HG03432 (cell line): ENCODE measurements at regions not wholly inside any gene's neighbourhood (a gene's known extent, or its start where the extent isn't known, plus 50 kb on each side); places are given as distances from the start of the nearest gene placed in this dataset.

Source experiments
- ATAC-seq: cut with Tn5 transposase; IDR thresholded peaks from one replicate; pipeline ENCODE4 v1.9.1; 2021; ENCODE audit warnings: mild to moderate bottlenecking, moderate library complexity; ENCODE audit not compliant: unreplicated experiment

DNA sequence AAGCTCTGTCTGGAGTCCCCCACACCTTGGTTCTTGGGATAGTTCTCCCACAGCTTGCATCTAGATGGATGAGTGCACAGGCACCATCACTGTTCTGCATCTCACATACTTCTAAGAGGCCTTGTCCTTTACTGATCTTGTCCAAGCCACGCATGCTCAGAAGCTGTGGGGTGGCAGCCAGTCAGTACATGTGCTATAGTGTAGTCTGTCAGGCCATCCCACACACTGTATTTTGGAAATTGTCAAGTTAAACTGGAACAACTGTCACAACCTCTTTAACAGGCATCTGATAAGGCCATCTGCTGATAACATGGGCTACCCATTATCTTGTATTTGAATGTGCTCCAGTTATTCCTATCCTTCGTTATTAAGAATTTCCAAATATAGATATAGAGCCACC lies 296.5 kb upstream of the AZI2 start:
- no peak for ATAC-seq

DNA sequence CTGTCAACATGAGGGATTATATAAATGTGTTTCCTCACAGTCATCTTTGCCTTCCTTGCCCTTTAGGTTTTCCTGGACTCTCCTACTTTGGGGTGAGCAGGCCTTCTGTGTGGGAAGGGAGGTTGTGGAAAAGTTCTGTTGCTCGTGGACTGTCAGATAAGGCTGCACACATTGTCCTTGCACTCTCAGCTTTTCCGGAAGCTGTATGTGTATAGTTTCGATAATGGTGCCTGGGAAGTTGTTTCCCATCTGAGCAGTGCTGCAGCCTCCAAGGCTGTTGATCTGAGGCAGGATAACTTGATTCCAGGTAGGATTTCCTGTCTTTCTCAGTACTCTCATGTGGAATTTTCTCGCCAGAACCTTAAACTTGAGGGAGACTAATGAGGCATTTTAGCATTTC lies 297.8 kb upstream of the AZI2 start:
- no peak for ATAC-seq

DNA sequence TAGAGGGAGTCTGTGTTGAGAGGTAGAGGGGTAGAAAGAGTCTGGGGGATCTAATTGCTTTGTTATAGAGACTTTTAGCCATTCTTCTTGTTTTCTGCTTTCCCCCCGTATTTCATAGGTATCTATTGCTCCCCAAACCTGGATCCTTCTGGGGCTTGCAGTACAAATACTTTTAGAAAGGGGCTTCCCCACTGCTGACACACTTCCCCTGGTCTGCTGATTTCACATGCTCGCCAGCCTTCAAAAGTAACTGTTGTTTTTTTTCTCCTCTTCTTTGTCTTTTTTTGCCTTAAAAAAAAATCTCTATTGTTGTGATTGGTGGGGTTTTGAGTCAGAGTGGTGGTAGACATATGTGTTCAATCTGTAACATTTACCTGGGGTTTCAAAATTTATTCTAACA lies 300.6 kb upstream of the AZI2 start:
- ATAC-seq = no peak

DNA sequence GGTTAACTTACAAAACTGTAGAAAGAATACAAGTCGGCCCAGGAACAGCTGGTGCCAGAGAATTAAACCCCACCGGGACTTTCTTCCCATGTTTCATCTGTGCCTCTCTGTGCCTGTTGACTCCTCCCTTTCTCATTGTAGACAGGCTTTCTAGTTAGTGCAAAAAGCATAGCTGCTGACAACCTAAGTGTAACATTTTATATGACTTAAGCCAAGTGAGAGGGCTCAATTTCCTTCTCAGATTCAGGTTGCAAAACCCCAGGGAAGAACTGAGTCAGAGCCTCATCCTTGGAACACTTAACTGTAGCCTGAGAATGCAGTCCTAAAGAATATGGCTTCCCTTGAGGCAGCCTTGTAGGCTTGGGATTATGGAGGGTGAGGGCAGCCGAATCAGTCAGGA lies 302.5 kb upstream of the AZI2 start:
- ATAC-seq = no peak

DNA sequence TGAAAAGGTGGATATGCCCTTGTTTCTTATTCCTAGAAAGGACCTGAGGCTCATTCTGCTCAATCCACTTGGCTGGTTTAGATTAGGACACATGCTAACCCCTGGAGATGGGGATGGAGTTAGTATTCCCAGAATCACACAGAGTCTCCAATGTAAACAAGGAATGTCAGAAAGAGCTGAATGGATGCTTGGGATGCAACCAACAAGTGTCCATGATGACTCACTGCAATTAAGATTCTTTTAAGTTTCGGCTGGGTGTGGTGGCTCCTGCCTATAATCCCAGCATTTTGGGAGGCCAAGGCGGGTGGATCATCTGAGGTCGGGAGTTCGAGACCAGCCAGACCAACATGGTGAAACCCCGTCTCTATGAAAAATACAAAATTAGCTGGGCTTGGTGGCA lies 315.5 kb upstream of the AZI2 start:
- ATAC-seq = no peak

DNA sequence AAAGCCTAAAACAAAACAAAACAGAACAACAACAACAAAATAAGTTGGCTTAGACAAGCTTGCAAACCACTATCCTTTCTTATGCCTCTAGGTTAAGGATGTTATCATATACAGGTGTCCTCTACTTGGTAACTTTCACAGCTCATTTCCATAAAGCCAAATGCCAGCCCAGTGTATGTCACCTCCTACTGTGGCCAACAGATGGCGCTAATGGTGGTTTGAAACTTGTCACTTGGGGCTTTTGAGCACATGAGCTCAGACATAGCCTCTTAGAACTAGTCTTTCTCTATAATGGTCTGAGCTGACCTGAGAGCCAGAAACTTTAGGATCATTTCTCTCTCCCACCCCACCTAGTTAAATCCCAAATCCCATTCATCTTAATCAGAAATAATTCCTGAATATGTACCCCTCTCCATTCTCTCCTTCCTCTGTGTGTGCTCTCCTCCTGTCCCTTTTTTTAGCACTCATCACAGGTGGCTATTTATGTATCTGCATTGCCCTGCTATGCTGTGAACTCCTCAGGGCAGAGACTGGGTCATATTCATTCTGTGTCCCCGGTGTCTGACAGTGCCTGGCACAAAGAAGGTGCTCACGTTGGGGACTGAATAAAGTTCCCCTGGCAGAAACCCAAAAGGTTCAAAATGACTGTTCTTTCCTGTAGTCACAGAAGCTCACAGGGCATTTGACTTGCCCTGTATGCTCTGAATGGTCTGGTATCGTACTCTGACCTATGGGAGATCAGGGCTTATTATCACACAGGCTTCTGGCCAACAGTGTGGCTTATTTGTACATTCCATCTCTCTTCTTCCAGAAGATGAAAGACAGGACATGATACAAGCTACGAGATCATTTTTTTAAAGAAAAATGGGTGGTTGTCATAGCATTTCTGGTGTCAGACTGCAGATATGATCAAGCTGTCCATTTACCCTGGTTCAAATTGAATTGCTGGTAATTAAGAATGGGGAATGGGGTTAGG lies 319.3 kb upstream of the AZI2 start:
- ATAC-seq = peak; percentile 90

DNA sequence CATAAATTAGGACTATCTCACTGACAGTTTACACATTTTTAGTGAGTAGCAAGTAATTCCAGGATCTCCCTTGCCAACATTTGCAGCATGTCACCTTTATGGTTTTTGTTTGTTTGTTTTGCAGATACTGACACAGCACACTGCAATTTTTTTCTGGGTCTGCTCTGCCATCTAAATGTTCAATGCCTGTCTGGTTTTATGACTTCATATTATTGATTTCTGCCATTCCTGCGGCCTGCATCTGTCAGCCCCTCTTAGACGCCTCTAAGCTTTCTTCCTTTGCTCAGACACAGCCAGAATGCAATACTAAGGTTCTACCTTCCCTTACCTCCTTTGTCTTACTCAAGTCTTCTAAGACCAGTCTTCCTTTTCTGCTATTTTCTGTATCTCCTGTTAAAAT lies 321.2 kb upstream of the AZI2 start:
- ATAC-seq = no peak

DNA sequence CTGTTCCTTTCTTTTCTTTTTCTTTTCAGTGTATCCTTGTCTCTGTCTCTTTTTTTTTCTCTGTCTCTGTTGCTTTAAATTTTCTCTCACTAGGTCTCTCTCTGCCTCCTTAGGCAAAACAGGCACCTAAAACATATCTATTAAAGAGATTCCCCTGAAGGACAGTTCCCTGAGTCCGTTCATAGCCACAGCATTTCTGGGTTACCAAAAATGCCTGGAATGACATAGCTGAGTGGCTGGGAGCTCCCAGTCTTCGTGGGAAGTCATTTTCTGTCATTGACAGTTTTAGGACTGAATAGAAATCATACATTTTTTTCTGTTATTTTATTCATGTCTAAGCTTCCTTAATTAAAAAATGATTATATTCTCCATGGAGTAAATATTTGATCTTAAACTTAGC lies 323.8 kb upstream of the AZI2 start:
- no peak for ATAC-seq

DNA sequence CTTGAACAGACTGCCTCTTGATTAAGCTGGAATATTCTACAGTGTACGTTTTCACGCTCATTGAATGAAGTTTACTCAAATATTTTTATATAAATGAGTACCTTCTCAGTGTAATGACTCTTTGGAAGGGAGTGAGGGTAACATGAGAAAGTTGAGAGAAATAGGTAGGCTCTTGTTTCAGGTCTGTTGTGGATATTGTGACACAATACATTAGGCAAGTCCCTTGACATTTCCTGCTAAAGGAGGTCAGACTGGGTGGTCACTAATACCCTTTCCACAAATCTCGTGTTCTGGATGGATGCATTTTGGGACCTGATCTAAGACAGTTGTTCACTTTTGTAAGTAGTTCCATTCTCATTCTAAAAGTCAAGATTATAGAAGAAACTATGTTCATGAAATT lies 324.8 kb upstream of the AZI2 start:
- ATAC-seq = no peak

DNA sequence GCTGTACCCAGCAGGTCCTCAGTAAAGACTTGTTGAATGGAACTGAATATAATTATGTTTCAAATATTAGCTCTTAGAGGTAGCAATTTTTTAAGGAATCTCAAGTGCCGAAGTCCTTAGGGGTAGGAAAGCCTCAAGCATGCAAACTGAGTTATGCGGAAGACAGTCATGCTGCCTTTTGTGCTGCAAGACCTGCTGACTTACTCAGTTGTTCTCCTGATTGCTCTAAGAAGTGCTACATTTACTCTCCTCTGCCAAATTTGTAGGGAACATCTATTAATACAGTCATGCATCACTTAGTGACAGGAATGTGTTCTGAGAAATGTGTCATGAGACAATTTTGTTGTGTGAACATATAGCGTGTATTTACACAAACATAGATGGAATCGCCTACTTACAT lies 325.6 kb upstream of the AZI2 start:
- no peak for ATAC-seq

DNA sequence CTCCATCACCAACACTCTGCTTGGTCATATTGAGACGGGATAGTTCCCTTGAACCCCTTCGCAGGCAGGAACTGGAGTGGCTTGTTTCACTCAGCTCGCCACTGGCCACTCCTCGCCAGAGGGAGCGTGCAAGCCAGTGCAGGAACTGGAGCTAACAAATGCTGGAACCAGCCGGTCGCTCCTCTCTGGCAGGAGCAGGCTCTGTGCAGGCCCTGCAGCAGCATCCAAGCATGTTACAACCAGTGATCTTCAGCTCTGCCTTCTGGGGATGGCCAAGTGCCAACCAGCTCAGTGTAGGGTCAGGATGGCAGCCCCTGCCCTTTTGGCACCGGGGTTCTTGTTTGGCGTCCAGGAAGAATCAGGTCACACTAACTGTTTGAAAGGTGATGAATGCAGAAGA lies 329.0 kb upstream of the AZI2 start:
- ATAC-seq = no peak

DNA sequence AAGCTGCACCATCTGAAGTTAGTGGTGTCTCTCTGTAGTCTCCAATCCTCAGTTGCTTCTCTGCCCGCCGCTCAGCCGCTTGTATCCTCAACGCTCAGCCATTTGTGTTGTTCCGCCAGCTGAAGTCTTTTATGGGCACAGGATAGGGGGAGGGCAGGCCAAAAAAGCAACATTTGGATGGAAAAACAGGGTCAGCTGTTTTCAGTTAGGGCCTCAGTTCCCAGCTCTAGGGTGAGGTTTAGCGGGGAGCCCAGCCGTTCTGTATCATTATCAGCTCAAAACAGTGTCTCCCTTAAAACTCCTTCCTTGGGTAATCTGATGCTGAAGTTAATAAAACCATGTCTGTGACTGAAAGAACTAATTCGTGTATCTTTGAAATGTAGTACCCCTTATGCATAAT lies 329.5 kb upstream of the AZI2 start:
- ATAC-seq = no peak

DNA sequence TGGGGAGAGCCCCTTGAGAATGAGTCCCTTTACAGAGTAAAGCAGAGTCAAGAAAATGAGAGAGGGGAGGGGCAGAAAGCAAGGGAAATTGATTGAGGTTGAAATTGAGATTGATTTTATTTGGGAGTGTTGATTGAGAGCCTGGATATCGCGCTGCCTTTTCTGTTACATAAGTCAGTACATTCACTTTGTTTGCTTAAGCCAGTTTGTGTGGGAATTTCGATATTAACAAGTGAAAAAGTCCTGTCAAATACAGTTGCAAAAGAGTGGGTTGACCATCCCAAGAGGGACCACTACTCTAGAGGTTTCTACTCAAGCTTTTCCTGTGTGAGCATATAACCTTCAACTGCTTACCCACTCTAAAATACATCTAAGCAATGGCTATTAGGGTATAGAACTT lies 331.4 kb upstream of the AZI2 start:
- ATAC-seq = no peak

DNA sequence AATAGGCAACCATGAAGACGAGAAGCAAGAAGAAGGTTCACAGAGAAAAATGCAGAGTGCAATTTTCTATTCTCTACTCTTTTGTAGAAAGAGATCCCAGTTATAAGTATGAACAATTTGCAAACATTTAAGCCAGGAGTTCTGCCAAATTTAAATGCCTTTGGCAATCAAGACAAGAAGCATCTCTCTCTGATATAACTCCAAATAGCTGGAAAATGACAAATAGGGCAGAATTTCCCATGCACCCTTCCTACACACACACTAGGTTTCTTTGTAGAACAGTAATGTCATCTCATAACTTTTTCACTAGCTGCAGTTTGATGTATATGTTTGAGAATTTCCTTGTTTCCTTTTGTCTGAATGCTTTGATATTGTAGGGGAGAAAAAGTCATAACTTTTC lies 333.5 kb upstream of the AZI2 start:
- ATAC-seq = no peak

DNA sequence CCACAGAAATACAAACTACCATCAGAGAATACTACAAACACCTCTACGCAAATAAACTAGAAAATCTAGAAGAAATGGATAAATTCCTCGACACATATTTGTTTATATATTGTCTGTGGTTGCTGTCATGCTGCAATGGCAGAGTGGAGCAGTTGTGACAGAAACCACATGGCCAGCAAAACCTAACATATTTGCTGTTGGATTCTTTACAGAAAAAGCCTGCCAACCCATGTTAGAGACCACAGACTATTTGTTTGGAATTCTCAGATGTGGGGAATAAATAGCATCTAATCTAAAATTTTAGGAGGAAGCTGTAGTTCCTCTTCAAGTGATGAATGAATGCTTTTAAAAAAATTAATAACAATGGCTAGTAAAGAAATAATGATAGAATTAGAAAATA lies 341.6 kb upstream of the AZI2 start:
- no peak for ATAC-seq

DNA sequence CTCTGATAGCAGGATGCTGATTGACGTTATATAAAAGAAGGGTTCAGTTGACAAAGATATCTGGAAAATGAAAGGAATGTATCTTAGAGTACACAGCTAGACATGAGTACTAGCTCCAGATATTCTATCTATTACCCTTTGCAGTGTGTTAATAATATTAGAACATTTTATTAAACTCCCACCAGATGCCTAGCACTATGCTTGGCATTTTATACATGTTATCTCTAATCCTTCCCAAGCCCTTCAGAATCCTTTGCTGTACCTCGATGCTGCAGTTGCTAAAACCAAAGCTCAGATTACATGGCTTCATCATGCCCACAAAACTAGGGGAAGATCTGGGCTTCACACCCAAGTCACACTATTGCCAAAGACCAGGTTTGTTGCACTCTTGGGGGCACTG lies 350.1 kb upstream of the AZI2 start:
- ATAC-seq = no peak

DNA sequence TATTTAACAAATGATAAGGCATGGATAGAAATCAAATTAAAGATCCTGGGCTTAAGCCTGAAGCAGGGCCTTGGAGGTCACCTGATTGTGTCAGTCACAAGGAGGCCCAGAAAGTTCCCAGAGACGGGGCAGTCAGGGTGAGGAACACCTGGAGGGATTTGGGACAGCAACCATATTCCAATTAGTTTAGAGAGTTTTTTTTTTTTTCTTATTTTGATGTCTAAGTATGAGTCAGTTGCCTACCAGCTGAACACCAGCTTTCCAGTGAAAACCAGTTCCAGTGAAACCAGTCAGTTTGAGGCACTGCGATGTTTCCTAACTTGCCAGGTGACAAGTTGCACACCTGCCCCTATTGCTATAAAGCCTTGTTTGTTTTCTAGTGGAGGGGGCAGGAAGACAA lies 350.7 kb upstream of the AZI2 start:
- no peak for ATAC-seq

DNA sequence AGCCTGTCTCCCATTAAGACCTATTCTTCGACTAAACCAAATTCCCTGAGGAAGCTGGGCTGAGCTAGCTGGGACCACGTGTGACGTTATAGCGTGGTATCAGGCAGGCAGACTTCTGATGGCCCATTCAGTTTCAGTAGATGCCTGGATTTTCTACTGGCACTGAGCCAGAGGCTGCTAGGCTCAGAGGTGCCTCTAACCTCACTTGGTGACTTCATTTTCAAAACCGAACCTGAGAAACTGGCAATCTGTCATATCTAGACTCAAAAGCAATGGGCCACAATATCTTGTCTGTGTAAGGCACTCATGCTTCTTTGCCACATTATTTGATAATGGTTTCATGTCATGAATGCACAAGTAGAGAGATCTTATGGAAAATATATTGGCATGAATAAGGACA lies 352.1 kb upstream of the AZI2 start:
- no peak for ATAC-seq

DNA sequence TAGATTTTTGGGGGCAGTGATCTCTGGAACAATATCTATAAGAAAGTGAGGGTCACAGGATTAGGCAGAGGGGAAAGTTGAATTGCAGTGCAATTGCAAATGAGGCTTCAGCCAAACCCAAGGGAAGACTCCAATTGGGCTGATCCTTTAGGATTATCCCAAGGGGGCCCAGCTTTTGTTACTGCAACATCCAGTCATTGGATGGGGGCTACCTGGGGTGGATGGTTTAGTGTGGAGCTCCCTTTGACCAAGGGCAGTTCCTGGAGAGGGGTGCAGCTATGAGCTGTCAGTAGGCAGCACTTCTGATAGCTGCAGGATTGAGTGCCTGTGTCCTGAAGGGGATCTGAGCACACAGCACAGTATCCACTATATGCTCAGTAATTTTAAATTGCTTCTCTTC lies 355.2 kb upstream of the AZI2 start:
- ATAC-seq = no peak

DNA sequence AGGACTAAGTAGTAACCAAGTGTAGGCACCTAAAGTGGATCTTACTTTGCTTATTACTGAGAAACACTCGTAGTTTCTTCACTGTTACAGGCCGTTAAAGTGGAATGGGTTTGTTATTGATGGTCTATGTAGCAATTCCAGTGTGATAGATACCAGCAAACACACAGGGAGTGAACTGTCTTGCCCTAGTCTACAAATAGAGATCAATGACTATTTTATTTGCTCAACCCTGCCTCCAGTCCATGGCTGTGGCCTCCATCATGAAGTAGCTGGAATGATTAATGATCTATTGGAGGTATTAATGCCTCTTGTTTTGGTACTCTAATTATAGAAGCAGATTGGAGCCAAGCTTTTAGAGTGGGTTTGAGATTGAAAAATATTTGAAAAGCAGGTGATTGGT lies 362.7 kb upstream of the AZI2 start:
- no peak for ATAC-seq

DNA sequence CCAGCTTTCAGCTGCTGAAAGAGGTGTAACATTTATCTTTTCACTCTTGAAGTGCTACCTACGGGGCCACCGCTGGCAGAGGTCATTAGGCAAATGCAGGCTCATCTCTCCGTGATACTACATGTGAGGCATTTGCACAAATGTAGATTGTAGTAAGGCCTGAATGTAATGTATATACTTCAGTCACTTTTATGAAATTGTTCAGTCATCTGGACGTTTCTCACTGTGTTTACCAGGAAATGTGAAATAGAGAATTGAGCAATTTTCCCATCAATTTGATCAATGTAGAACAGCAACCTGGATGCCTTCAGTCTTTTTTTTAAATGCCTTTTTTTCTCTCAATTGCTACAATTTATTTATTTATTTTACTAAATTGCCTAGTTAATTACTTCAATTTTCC lies 368.3 kb upstream of the AZI2 start:
- ATAC-seq = no peak

DNA sequence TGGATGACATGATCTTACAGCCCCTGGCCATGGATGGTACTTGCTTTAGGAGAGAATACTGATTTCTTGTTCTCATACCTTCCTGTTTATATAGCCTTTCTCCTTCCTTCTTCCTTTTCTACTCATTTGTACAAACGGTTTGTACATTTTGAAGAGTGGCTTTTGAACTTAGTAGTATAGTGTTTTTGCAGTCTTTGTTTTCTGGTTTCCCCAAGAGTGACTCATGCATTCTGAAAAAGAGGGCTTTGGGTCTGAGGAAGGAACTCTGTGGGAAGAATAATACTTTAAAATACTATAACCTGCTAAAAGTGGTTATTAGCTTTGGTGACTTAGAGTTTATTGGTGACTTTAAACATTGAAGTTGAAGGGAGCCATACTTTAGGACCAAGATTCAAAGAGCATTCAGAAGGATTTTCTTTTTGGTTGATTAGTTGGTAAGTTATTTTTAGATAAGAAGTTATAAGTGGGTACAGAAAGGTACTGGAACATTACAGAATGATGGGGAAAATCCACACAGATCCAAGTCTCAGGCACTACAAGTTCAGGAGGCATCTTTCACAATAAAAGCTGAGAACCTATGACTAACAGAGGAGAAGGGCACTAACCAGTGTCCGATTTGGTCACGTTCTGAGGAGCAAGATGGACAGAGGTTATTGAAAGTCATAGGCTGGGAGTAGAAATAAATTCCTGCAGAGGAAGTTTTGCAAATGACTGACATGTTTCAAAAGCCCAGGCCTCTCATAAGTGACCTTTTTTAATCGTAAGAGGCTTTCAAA lies 369.6 kb upstream of the AZI2 start:
- ATAC-seq = no peak
